ENCODE measurements at regions not wholly inside any gene's neighbourhood (a gene's known extent, or its start where the extent isn't known, plus 50 kb on each side); places are given as distances from the start of the nearest gene placed in this dataset.
"Not testable (repeated sequence)": the region's sequence is repeated elsewhere in the genome, so short reads cannot be mapped to it uniquely, and the experiment has no call there.

DNA sequence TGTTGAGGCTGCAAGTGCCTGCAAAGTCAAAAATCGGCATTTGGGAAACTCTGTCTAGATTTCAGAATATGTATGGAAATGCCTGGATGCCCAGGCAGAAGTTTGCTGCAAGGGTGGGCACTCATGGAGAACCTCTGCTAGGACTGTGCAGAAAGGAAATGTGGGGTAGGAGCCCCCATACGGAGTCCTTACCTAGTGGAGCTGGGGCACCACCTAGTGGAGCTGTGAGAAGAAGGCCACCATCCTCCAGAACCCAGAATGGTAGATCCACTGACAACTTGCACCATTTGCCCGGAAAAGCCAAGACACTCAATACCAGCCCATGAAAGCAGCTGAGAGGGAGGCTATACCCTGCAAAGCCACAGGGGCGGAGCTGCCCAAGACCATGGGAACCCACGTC lies 671.2 kb upstream of the ZWINT start:
- not testable (repeated sequence) for H3K4me1 Mint-ChIP-seq; H3K36me3 Mint-ChIP-seq; H3K27ac Mint-ChIP-seq; H3K4me3 Mint-ChIP-seq; H3K27me3 Mint-ChIP-seq; ATAC-seq (ENCODE audit: low read depth); DNase-seq (ENCODE audit: low spot score in 2 of 2)
- H3K9me3 Mint-ChIP-seq, result peaks cover 11% of the 10 kb centered on the region

DNA sequence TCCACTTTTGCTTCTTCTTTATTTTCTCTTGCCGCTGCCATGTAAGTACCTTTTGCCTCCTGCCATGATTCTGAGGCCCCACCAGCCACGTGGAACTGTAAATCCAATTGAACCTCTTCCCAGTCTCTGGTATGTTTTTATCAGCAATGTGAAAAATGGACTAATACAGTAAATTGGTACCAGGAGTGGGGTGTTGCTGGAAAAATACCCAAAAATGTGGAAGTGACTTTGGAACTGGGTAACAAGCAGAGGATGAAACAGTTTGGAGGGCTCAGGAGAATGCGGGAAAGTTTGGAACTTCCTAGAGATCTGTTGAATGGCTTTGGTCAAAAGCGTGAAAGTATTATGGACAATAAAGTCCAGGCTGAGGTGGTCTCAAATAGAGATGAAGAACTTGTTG lies 670.3 kb upstream of the ZWINT start:
- Mint-ChIP-seq H3K4me3 (no peak overlapping the region), H3K9me3 (peaks cover 11% of the 10 kb centered on the region), H3K27ac (no peak overlapping the region), H3K36me3 (peaks cover 2% of the 10 kb centered on the region), H3K27me3 (no peaks in the 10 kb centered on the region), H3K4me1 (peaks cover under 1% of the 10 kb centered on the region)
- DNase-seq (ENCODE audit: low spot score in 2 of 2) (no peak), ATAC-seq (ENCODE audit: low read depth) (no peak)

DNA sequence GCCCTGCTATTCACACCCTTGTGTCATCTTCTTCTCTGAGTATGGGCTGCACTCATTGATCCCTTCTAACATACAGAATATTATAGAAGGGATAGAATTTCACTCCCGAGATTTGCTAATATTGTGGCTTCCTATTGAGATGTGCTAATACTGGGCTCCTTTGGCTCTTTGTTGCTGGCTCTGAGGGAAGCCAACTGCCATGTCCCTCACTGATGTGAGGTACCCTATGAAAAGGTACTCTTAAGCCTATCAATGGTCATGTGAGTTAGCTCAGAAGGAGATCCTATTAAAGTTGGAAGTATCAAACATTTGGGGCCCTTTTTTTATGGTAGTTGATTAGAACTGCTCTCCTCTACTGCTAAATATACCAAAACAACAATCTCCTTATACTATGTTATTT lies 665.2 kb upstream of the ZWINT start:
- H3K4me3 Mint-ChIP-seq, result no peak overlapping the region
- ATAC-seq (ENCODE audit: low read depth) (no peak), DNase-seq (ENCODE audit: low spot score in 2 of 2) (no peak)
- no peaks in the 10 kb centered on the region for H3K27me3 Mint-ChIP-seq
- peaks cover 1% of the 10 kb centered on the region for H3K36me3 Mint-ChIP-seq
- no peak overlapping the region for H3K27ac Mint-ChIP-seq
- peaks cover 7% of the 10 kb centered on the region for H3K9me3 Mint-ChIP-seq
- peaks cover 4% of the 10 kb centered on the region for H3K4me1 Mint-ChIP-seq

DNA sequence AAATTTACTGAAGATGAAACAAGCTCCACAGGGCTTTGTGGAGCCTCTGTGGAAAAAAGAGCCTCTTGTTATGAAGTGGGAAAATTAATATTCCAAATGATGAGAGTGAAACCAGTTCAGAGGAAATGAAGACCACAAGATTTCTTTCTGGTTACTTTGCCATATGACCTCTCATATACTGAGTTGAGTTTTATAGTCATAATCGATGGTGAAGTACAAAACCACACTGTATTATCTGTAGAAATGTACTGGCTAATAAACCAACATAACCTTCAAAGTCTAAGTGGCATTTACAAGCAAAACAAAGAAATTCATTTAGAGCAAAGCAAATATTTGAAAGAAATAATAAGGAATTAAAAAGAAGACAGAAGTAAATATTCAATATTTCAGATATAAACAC lies 662.6 kb upstream of the ZWINT start:
- Mint-ChIP-seq H3K27ac (no peak overlapping the region), H3K27me3 (no peaks in the 10 kb centered on the region), H3K9me3 (no peaks in the 10 kb centered on the region), H3K36me3 (no peaks in the 10 kb centered on the region), H3K4me1 (peaks cover 4% of the 10 kb centered on the region), H3K4me3 (no peak overlapping the region)
- no peak for ATAC-seq (ENCODE audit: low read depth)
- no peak for DNase-seq (ENCODE audit: low spot score in 2 of 2)

DNA sequence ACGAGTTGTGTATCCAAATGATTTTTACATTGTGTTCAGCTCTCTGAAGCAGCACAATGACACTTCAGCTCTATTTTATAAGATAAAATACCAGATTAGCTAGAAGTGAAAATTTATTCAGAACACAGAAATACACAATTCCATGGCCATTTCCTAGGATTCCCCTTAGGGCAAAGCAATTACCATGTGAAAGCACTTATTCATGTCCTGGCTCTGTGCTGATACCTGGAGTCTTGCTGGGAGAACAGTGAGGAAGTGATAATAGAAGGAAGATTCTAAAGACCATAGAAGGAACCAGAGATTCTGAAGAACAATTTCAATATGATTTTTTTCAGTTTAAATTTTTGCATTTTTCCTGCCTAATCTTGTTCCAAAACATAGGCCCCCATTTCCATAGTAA lies 657.4 kb upstream of the ZWINT start:
- Mint-ChIP-seq H3K27ac (no peak overlapping the region), H3K4me3 (no peak overlapping the region), H3K36me3 (no peaks in the 10 kb centered on the region), H3K4me1 (no peaks in the 10 kb centered on the region), H3K27me3 (no peaks in the 10 kb centered on the region), H3K9me3 (no peaks in the 10 kb centered on the region)
- ATAC-seq (ENCODE audit: low read depth) (no peak), DNase-seq (ENCODE audit: low spot score in 2 of 2) (no peak)

DNA sequence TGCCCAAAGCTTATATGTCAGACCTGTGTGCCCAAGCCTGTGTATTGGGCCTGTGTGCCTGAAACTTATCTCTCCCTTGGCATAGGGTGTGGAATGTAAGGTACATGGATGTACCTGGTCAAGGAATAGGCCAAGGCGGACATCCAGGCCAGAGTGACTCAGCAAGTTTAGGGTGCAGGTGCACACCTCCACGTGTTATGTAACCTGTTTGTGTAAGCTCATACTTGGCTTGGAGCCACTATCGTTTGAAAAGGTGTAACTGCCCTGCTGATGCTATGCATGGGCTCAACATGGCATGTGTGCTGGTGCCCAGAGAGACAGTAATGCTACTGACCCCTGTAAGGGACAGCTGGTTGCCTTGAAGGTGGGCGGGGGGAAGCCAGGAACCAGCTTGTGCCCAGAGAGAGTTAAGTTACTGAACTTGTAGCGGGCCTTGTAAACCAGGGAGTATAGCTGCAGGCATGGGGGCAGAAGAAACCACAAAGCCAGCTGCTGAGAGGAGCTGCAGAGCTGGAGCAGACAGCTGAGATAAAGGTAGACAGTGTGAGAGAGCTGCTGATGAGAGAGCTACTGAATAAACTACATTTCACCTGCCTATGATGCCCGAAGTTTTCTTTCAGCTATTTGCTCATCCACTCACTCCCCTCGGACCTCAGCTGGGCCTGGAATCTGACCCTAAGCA lies 656.4 kb upstream of the ZWINT start:
- Mint-ChIP-seq H3K4me3 (no peak overlapping the region), H3K4me1 (no peaks in the 10 kb centered on the region), H3K27ac (no peak overlapping the region)

DNA sequence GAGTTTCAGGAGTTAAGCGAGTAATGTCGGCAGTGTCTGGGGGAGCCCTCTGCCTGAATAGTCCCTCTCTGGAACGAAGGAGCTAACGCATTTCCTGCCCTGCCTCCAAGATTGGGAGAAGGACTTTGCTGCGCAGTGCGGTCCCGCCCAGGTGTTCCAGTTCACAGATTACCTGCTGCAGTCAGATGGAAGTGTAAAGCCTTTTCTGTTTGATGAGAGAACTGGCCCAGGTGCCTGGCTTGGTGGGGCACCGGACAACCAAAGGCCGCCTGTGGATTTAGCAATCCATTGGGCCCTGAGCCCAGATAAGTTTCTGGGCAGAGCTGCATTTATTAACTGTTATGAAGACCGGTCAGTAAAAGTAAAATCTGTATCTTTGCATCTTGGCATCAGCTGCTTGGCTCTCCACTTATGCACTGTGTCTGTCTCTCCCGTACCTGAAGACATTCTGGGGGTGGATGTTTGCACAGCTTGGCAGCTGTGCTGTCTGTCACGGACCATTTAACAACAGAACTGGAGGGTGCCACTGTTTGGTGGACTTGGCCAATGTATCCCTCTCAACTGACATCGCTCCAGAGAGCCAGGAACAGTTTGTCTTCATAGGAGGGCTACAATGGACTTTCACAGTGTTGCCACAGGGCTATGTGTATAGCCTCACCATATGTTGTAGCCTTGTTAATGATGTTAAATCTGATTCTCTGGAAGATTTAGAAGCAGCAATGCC lies 654.7 kb upstream of the ZWINT start:
- H3K4me3 Mint-ChIP-seq, result no peak overlapping the region
- no peaks in the 10 kb centered on the region for H3K27me3 Mint-ChIP-seq
- H3K4me1 Mint-ChIP-seq, result no peaks in the 10 kb centered on the region
- H3K36me3 Mint-ChIP-seq, result no peaks in the 10 kb centered on the region
- H3K27ac Mint-ChIP-seq, result no peak overlapping the region
- DNase-seq (ENCODE audit: low spot score in 2 of 2) (no peak), ATAC-seq (ENCODE audit: low read depth) (no peak)
- H3K9me3 Mint-ChIP-seq, result no peaks in the 10 kb centered on the region

More for the DNA sequence above, 656.4 kb upstream of the ZWINT start:
- no peak for DNase-seq (ENCODE audit: low spot score in 2 of 2)
- no peak for ATAC-seq (ENCODE audit: low read depth)
- H3K27me3 Mint-ChIP-seq, result no peaks in the 10 kb centered on the region
- no peaks in the 10 kb centered on the region for H3K36me3 Mint-ChIP-seq
- H3K9me3 Mint-ChIP-seq, result no peaks in the 10 kb centered on the region

DNA sequence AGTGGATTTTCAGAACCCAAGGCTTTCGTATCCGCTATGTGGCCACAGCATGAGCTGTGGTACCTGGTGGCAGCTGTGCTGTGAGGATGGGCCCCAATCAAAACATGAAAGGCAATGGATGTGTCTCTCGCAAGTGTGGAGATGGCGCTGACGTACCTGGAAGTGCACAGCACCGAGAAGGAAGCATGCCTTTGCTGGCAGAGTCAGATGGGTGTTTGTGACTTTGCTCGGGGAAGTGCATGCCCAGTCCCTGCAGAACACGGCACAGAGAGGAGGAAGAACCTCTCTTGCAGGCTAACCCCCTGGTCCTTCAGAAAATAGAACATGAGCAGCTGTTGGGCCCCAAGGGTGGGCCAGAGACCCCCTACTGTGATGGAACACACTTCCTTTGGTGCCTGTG lies 654.1 kb upstream of the ZWINT start:
- Mint-ChIP-seq H3K27ac (no peak overlapping the region), H3K9me3 (no peaks in the 10 kb centered on the region), H3K4me1 (no peaks in the 10 kb centered on the region), H3K4me3 (no peak overlapping the region), H3K27me3 (no peaks in the 10 kb centered on the region), H3K36me3 (no peaks in the 10 kb centered on the region)
- DNase-seq (ENCODE audit: low spot score in 2 of 2), result no peak
- no peak for ATAC-seq (ENCODE audit: low read depth)

DNA sequence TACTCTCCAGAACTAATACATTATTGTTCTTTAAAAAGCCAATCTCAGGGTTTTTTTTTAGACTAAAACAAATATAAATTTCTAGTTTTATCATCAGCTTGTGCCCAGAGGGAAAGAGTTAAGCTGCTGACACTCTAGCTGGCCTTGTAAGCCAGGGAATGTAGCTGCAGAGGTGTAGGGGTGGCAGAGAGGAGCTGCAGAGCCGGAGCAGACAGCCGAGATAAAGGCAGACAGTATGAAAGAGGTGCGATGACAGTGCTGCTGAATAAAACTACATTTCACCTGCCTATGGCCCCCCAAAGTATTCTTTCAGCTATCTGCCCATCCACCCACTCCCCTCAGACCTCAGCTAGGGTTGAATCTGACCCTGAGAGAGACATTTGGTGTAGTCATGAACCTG lies 653.7 kb upstream of the ZWINT start:
- no peak for ATAC-seq (ENCODE audit: low read depth)
- DNase-seq (ENCODE audit: low spot score in 2 of 2), result no peak
- no peaks in the 10 kb centered on the region for H3K36me3 Mint-ChIP-seq
- H3K4me3 Mint-ChIP-seq, result no peak overlapping the region
- H3K4me1 Mint-ChIP-seq, result no peaks in the 10 kb centered on the region
- no peaks in the 10 kb centered on the region for H3K9me3 Mint-ChIP-seq
- no peaks in the 10 kb centered on the region for H3K27me3 Mint-ChIP-seq
- H3K27ac Mint-ChIP-seq, result no peak overlapping the region

DNA sequence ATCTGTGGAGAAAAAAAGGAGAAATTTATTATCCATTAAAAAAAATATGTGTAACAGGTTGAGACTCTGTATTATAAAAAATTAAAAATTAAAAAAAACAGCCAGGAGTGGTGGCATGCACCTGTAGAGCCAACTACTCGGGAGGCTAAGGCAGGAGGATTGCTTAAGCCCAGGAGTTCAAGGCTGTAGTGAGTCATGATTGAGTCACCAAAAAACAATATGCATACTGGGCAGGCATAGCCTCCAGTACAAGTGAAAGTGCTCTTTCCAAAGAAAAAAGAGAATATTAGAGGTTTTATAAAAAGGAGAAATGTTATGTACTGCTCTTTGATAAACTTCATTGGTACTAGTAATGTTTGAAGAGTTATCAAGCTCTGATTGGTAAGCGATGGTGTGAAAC lies 647.1 kb upstream of the ZWINT start:
- Mint-ChIP-seq H3K4me3 (no peak overlapping the region), H3K27ac (no peak overlapping the region), H3K9me3 (no peaks in the 10 kb centered on the region), H3K27me3 (no peaks in the 10 kb centered on the region), H3K36me3 (no peaks in the 10 kb centered on the region), H3K4me1 (no peaks in the 10 kb centered on the region)
- ATAC-seq (ENCODE audit: low read depth) (no peak), DNase-seq (ENCODE audit: low spot score in 2 of 2) (no peak)

DNA sequence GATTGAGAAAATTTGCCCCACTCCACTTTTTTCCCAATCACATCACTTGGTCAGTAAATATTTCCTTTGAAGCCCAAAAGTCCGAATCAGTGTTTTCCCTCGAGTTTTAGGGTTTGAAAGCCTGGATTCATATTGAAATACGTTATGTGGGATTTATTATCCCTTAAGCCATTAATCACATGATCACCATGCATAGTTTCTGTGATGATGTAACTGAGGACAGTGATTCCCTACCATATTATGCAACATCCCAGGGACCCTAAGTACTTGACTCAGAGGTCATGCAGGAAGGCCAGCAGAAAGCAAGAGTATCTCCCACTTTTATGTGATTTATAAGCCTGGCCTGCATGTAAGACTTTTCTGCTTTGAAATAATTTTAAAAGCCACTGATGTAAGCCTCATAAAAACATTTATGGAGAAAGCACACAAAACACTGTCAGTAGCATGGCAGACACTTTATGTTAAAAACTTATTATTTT lies 630.6 kb upstream of the ZWINT start:
- DNase-seq (ENCODE audit: low spot score in 2 of 2), result no peak
- H3K36me3 Mint-ChIP-seq, result no peaks in the 10 kb centered on the region
- no peaks in the 10 kb centered on the region for H3K4me1 Mint-ChIP-seq
- no peak for ATAC-seq (ENCODE audit: low read depth)
- H3K9me3 Mint-ChIP-seq, result peaks cover 2% of the 10 kb centered on the region
- no peaks in the 10 kb centered on the region for H3K27me3 Mint-ChIP-seq
- no peak overlapping the region for H3K27ac Mint-ChIP-seq
- no peak overlapping the region for H3K4me3 Mint-ChIP-seq

DNA sequence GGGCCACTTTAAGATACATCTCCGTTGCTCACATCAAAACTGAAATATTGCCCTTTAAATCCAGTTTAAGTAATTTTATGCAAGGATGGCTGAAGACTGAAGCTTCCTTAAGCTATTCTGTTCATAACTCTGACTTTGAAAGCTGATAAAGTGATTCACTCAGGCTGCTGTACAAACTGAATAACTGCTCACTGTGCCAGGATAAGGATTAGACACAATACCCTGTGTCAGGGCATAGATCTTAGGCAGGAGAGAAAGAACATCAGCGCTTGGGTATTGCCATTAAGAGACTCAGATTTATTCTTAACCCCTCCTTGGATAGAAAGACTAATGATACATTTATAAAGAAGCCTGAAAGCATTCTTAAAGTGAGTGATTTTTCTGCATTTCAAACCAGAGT lies 614.5 kb upstream of the ZWINT start:
- DNase-seq (ENCODE audit: low spot score in 2 of 2) (no peak), ATAC-seq (ENCODE audit: low read depth) (no peak)
- Mint-ChIP-seq H3K9me3 (no peaks in the 10 kb centered on the region), H3K27me3 (no peaks in the 10 kb centered on the region), H3K4me3 (no peak overlapping the region), H3K27ac (no peak overlapping the region), H3K4me1 (no peaks in the 10 kb centered on the region), H3K36me3 (no peaks in the 10 kb centered on the region)

DNA sequence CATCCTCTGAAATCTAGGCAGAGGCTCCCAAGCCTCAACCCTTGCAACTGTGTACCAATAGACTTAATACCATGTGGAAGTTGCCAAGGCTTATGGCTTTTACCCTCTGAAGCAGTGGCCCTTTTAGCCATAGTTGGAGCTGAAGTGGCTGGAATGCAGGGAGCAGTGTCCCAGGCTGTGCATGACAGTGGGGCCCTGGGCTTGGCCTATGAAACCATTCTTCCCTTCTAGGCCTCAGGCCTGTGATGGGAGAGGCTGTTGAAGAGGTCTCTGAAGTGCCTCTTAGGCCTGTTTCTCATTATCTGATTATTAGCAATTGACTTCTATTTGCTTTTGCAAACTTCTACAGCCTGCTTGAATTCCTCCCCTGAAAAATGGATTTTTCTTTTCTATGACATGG lies 612.7 kb upstream of the ZWINT start:
- ATAC-seq (ENCODE audit: low read depth) (no peak), DNase-seq (ENCODE audit: low spot score in 2 of 2) (no peak)
- Mint-ChIP-seq H3K27ac (no peak overlapping the region), H3K9me3 (no peaks in the 10 kb centered on the region), H3K27me3 (no peaks in the 10 kb centered on the region), H3K4me1 (no peaks in the 10 kb centered on the region), H3K36me3 (no peaks in the 10 kb centered on the region), H3K4me3 (no peak overlapping the region)

DNA sequence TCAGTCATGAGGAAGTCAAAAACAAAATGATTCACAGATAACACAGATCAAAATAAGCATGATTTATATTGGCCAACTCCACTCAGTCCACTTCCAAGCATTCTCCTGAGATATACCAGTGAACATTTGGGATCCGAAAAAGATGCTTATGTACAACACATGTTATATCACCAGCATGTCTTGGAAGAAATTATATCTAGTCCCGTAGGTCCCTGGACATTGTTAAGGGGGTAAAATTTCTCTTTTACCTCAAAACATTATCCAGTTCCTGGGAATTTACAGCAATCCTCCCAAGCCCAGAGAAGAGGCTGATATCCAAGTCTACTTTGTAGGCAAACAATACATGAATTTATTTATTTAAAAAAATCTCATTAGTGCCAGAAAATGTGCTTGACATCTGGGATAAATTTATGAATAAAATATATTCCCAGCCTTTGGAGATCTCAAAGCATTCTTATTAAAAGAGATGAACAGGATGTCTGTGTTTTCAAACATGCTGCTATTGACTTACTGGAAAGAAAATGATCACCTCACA lies 582.2 kb upstream of the ZWINT start:
- H3K27me3 Mint-ChIP-seq, result no peaks in the 10 kb centered on the region
- H3K4me3 Mint-ChIP-seq, result no peak overlapping the region
- ATAC-seq (ENCODE audit: low read depth) (no peak), DNase-seq (ENCODE audit: low spot score in 2 of 2) (no peak)
- H3K27ac Mint-ChIP-seq, result no peak overlapping the region
- H3K4me1 Mint-ChIP-seq, result no peaks in the 10 kb centered on the region
- no peaks in the 10 kb centered on the region for H3K36me3 Mint-ChIP-seq
- peaks cover 6% of the 10 kb centered on the region for H3K9me3 Mint-ChIP-seq

DNA sequence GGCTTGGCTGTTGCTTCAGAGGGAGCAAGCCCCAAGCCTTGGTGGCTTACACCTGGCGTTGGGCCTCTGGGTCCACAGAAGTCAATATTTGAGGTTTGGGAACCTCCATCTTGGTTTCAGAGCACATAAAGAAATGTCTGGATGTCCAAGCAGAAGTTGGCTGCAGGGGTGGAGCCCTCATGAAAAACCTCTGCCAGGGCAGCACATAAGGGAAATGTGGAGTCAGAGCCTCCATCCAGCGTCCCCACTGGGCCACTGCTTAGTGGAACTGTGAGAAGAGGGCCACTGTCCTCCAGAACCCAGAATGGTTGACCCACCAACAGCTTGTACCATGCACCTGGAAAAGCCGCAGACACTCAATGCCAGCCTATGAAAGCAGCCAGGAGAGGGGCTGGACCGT lies 573.5 kb upstream of the ZWINT start:
- H3K36me3 Mint-ChIP-seq, result peaks cover 3% of the 10 kb centered on the region
- DNase-seq (ENCODE audit: low spot score in 2 of 2) (no peak), ATAC-seq (ENCODE audit: low read depth) (no peak)

More for the DNA sequence above, 573.5 kb upstream of the ZWINT start:
- no peak overlapping the region for H3K4me3 Mint-ChIP-seq
- no peaks in the 10 kb centered on the region for H3K27me3 Mint-ChIP-seq
- no peak overlapping the region for H3K27ac Mint-ChIP-seq
- H3K4me1 Mint-ChIP-seq, result no peaks in the 10 kb centered on the region
- peaks cover 4% of the 10 kb centered on the region for H3K9me3 Mint-ChIP-seq

Data from memory B cell (primary cell).